ENCODE measurements at regions not wholly inside any gene's neighbourhood (a gene's known extent, or its start where the extent isn't known, plus 50 kb on each side); places are given as distances from the start of the nearest gene placed in this dataset.
"Not testable (repeated sequence)": the region's sequence is repeated elsewhere in the genome, so short reads cannot be mapped to it uniquely, and the experiment has no call there.

- no peak overlapping the region for H3K4me3 Mint-ChIP-seq (ENCODE audit: unreplicated experiment)
- H3K27ac Mint-ChIP-seq (ENCODE audit: unreplicated experiment) = no peak overlapping the region
Measured at GRCh38 chr4:103948244-103949018, 228.6 kb upstream of the TACR3 start.

GRCh38 chr4:103947617-103948016, 227.8 kb upstream of the TACR3 start:
- Mint-ChIP-seq H3K9me3 (ENCODE audit: unreplicated experiment) (peaks cover 6% of the 10 kb centered on the region), H3K27ac (ENCODE audit: unreplicated experiment) (peak overlapping the region; percentile 39), H3K36me3 (ENCODE audit: low read depth, unreplicated experiment) (no peaks in the 10 kb centered on the region), H3K4me3 (ENCODE audit: unreplicated experiment) (no peak overlapping the region), H3K4me1 (ENCODE audit: unreplicated experiment) (peaks cover 18% of the 10 kb centered on the region), H3K27me3 (ENCODE audit: unreplicated experiment) (no peaks in the 10 kb centered on the region)
- no peak for TF ChIP-seq CTCF (IDR thresholded peaks at IDR 0.05; ENCODE audit: unreplicated experiment)
- DNase-seq (ENCODE audit: low spot score) = no peak

More at GRCh38 chr4:103948244-103949018, 228.6 kb upstream of the TACR3 start:
- no peak for DNase-seq (ENCODE audit: low spot score)
- Mint-ChIP-seq H3K9me3 (ENCODE audit: unreplicated experiment) (peaks cover 8% of the 10 kb centered on the region), H3K27me3 (ENCODE audit: unreplicated experiment) (no peaks in the 10 kb centered on the region), H3K4me1 (ENCODE audit: unreplicated experiment) (peaks cover 18% of the 10 kb centered on the region), H3K36me3 (ENCODE audit: low read depth, unreplicated experiment) (no peaks in the 10 kb centered on the region)
- TF ChIP-seq CTCF (IDR thresholded peaks at IDR 0.05; ENCODE audit: unreplicated experiment) = no peak

GRCh38 chr4:103946621-103947268, 227.0 kb upstream of the TACR3 start:
- H3K9me3 Mint-ChIP-seq (ENCODE audit: unreplicated experiment); H3K27me3 Mint-ChIP-seq (ENCODE audit: unreplicated experiment); DNase-seq (ENCODE audit: low spot score); H3K36me3 Mint-ChIP-seq (ENCODE audit: low read depth, unreplicated experiment); H3K4me3 Mint-ChIP-seq (ENCODE audit: unreplicated experiment): not testable (repeated sequence)
- peaks cover 18% of the 10 kb centered on the region for H3K4me1 Mint-ChIP-seq (ENCODE audit: unreplicated experiment)
- H3K27ac Mint-ChIP-seq (ENCODE audit: unreplicated experiment) = peak overlapping the region; percentile 39

GRCh38 chr4:103938488-103938887, 218.7 kb upstream of the TACR3 start:
- H3K36me3 Mint-ChIP-seq (ENCODE audit: low read depth, unreplicated experiment) = peaks cover 5% of the 10 kb centered on the region
- DNase-seq (ENCODE audit: low spot score) = no peak
- peak overlapping the region; percentile 18 for H3K27ac Mint-ChIP-seq (ENCODE audit: unreplicated experiment)
- peaks cover 5% of the 10 kb centered on the region for H3K9me3 Mint-ChIP-seq (ENCODE audit: unreplicated experiment)
- H3K27me3 Mint-ChIP-seq (ENCODE audit: unreplicated experiment) = peaks cover 8% of the 10 kb centered on the region
- no peaks in the 10 kb centered on the region for H3K4me1 Mint-ChIP-seq (ENCODE audit: unreplicated experiment)
- no peak for TF ChIP-seq CTCF (IDR thresholded peaks at IDR 0.05; ENCODE audit: unreplicated experiment)
- no peak overlapping the region for H3K4me3 Mint-ChIP-seq (ENCODE audit: unreplicated experiment)

GRCh38 chr4:103936653-103937145, 216.9 kb upstream of the TACR3 start:
- no peak for TF ChIP-seq CTCF (IDR thresholded peaks at IDR 0.05; ENCODE audit: unreplicated experiment)
- no peaks in the 10 kb centered on the region for H3K4me1 Mint-ChIP-seq (ENCODE audit: unreplicated experiment)
- H3K27me3 Mint-ChIP-seq (ENCODE audit: unreplicated experiment) = peaks cover 4% of the 10 kb centered on the region
- peaks cover 5% of the 10 kb centered on the region for H3K36me3 Mint-ChIP-seq (ENCODE audit: low read depth, unreplicated experiment)
- H3K27ac Mint-ChIP-seq (ENCODE audit: unreplicated experiment) = no peak overlapping the region
- DNase-seq (ENCODE audit: low spot score) = no peak
- H3K9me3 Mint-ChIP-seq (ENCODE audit: unreplicated experiment) = peaks cover 5% of the 10 kb centered on the region
- no peak overlapping the region for H3K4me3 Mint-ChIP-seq (ENCODE audit: unreplicated experiment)

Data from endothelial cell (in vitro differentiated cells).